UCSD-AML1 (cell line): ENCODE measurements at regions not wholly inside any gene's neighbourhood (a gene's known extent, or its start where the extent isn't known, plus 50 kb on each side); places are given as distances from the start of the nearest gene placed in this dataset.
"Not testable (repeated sequence)": the region's sequence is repeated elsewhere in the genome, so short reads cannot be mapped to it uniquely, and the experiment has no call there.

Source experiments
- DNase-seq: peaks from one replicate; lab custom pipeline; 2025; ENCODE audit not compliant: unreplicated experiment; lab: John Stamatoyannopoulos, UW

DNA sequence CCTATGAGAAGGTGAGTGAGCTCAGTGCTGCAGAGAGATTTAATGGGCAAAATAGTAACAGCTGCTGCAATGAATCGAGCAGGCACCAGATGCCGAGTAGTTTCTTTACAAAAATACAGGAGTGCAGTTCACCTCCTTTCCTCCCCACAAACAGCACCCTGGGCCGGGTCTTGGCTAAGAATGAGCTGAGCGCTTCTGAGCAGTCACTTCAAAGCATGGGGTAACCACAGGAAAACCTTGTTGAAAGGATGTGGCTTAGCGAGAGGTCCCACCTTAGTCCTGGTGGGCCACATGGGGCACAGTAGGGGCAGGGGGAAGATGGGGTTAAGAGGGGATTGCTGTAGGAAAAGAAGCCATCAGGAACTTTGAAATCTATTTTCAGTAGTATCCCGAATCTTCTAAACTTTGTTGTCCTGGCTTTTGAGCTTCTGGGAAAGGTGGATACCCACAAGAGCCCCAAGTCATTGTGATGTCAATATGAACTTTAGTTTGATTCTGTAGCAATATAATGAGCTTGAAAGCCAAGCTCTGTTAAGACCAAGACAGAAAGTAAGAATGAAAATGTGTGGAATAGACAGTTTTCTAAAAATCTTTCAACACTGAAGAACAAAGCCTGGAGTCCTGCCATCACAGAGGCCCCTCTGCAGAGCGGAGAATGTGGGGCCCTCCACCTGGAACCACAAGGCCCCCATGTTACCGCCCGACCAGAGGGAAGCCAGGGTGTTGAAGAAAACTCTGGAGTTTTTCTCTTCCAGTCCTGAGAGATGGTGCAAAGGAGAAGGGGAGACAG is 101.0 kb upstream of the ZNF236 start:
- no peak for DNase-seq

DNA sequence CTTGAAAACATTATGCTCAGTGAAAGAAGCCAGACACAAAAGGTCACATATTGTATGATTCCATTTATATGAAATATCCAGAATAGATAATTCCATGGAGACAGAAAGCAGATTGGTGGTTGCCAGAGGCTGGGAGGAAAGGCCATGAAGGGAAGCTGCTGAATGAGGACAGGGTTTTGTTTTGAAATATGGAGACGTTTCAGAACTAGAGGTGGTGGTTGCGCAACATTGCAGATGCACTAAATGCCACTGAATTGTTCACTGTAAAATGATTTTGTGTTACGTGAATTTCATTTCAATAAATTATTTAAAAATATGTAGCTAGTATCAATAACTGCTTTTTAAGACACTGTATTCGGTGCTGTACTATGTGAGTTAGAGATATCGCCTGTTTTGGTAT is 101.7 kb upstream of the ZNF236 start:
- no peak for DNase-seq

DNA sequence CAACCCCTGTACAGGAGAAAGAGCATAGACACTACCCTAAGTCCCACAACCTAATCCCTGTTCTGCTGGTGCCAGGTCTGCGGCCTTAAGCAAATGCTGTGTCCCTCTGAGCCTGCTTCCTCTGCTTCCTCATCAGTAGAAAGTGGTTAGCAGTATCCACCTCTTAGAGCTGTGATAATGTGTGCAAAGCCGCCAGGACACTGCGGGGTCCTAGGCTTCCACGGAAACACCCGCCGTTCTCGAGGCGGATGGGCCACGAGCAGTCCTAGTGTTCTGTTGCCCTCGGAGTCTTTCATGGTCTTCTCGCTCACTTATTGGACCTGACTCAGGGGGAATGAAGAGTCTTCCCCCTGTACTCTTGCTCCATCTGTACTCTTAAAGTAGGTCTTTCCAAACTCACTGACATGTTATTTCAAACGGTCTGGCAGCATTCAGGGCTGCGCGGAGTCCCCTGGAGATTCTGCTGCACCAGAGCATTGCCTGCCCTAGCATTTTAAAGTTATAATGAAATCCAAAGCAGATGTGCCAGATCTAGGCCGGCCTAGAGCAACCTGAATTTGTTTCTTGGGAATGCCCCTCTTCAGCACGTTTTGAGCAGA is 107.2 kb upstream of the ZNF236 start:
- no peak for DNase-seq

DNA sequence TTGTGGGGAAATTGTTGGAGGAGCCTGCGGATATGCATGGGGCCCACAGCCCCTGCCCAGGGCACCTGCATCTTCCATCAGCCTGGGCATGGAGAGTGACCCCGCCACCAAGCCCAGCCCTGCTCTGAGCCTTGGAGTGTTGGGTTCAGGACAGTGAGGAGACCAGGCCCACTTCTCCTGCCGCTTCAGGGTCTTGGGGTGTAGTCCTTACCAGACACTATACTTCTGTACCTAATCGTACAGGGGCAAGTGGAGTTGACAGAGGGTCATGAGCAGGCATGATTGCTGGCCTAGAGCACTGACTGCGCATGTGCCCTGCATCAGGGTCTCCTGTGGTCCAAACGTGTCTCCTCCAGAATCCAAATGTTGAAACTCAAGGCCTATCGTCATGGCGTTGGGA is 108.9 kb upstream of the ZNF236 start:
- no peak for DNase-seq

DNA sequence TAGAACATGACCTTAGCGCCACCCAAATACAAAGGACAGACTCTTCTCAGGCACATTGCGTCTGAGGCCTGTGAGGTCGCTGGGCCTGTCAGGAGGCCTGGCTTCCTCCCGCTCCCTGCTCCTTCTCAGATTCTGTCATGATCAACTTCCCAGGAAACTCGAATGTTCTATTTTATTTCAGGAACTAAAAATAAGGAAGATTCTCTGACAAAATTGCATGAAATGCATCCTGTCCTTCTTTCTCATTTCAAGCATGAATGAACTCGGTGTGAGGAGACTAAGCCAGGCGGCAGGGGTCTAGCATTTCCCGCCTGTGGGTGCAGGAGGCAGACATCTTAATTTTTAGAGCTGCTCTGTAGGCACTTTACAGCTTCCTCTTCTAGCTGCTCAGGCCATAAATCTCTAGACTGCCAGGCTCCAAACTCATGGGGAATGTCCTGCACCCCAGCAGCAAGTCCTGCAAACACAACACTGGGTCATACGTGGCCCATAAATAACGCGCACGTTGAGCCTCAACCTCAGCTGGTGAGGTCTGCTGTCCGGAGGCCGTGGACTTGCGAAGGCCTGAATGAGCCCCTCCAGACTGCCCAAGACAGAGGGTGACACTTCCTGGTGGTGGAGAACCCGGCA is 109.7 kb upstream of the ZNF236 start:
- DNase-seq = no peak

DNA sequence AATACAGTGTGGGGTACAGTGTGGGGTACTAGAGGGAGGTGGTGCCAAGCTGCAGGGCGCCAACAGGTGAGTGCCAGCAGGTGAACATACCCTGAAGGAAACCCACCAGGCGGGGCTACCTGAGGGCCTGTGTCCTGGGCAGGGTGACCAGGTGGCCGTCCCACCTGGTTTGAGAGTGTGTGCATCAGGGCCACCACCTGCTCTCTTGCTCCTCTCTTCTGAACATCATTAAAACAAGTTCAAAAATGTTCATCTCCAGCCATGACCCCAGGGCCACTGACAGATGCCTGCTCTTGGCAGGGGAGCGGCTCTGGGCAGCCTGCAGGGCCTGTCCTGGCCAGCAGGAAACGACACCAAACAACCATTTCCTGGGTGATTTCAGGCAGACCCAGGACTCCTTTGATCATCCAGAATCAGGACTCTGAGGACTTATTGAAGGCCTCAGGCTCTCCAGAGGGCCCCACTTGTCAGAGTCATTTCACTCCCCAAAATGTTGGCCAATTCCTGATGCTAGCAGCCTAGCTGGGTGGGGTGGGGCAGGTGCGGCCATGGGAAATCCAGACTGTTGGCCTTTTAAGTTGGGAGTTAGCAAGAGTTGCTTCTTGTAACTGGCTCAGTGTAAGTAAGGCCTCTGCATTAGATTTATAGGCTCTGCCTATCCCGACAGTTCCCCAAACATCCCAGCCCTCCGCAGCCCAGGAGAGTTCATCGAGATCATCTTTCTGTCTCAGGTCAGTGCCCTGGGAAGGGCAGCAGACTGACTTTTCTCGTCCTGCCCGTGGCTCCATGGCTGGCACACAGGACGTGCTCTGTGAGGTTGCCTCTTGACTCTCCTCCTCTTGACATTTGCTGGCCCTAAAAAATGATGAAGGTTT is 111.5 kb upstream of the ZNF236 start:
- DNase-seq = no peak

DNA sequence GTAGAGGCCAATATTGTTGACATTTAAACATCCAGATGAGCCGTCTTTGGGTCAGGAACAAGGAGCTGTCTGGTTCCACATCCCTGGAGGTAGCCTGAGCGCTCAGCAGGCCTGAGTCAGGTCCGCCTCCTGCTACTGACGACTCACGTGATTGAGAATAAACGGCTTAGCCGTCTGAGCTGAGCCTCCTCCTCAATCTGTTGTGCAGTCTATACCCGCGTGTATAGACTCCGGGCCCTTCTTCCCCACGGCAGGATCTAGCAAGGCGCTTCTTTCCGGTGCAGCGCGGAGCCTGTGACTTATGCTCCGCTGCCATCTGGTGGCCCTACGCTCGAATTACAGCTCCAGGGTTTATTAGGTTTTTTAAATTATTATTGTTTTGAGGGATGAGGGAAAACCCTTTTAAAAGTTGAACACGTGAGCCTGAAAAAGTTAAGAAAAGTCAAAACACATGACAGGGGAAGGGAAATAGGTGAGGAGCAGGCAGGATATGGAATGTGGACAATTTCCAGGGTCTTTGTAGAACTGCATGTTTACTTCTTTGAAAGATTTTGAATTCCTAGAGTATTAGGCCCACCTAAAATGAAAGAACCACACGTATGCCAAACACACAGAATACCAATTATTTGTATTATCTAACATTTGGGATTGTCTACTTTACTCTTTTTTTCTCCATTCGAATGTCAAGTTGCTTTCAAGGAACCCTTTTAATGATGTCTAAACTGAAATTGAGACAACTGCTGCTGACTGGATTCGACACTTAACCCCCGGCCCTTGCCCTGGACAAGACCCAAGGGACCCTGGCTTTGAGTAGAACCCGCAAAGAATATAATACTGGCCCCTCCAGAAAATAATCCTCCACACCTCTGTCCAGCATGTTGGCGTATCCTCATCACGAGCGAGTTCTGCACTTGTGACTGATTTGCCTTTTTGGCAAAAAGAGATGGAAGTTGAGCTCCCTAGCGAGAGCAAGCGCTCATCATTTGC is 112.4 kb upstream of the ZNF236 start:
- peak; percentile 54 for DNase-seq

DNA sequence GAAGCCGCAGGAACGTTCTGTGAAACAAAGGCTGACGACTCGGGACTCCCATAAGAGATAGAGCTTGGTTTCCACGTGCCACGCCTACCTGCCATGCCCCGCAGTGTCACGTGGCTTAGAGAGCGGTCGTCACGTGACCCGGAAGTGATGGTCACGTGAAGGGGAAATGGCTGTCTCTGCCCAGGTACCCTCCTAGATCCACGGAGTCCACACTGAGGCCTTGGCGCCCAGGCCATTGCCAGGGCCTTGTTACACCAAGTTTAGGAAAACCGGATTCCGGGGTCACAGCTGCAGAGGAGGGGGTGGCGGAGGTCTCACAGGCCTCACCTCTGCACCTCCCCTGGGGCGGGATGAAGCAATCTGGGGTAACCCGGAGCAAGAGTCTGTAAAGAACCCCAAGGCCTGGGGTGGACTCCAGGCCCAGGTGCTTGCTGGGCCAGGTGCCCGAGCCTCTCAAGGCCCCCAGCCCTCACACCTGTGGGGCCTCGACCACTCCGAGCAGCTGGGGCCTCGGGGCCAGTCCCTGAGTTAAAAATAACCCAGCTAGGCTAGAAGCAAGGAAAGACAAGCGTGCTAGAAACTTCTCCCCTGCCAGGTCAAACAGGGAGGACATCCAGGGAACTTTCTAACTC is 113.5 kb upstream of the ZNF236 start:
- DNase-seq = no peak

DNA sequence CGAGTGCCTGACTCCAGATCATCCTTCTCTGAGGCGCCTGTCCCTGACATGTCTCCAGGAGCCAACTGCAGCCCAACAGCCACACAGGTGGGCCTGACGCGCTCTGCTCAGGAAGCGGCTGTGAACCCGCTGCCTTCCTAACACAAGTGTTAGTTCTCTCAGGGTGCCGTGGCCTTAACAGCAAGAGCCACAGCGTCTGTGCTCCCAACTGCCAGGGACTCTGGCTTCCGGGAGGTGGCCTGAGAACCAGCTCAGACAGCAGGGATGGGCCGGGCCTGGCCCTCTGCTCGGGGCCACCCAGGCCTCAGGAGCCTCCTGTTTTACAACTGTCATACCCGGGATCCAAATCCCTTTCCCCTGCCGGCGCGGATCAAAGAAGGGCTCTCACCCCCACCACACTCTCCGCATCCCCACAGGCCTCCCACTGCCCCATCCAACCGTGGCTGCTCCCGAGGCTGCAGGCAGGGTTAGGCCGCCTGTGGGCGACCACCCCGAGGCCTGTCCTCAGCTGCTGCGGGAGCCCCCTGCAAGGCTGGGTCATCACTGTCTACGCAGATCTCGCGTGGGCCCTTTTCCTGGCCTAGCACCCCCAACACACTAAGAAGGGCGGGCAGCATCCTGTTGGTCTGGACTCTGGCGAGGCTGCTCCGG is 114.2 kb upstream of the ZNF236 start:
- DNase-seq = no peak

DNA sequence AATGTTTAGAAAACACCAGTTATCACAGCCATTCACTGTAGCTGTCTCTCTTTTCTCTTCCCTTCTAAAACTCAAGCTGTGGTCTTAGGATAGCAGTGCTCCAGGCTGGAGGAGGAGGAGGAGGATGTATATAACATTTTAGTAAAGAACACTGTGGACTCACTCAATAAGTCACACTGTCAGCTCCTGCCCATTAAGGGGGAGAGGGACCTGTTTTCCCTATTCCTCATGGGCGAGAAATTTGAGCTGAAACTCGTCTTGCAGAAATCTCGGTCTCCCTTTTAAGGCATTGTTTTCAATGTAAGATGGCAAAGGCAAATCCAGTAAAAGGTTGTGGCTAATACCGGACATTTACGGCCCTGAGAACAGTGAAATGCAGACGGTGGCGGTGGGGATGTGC is 114.8 kb upstream of the ZNF236 start:
- DNase-seq = no peak

DNA sequence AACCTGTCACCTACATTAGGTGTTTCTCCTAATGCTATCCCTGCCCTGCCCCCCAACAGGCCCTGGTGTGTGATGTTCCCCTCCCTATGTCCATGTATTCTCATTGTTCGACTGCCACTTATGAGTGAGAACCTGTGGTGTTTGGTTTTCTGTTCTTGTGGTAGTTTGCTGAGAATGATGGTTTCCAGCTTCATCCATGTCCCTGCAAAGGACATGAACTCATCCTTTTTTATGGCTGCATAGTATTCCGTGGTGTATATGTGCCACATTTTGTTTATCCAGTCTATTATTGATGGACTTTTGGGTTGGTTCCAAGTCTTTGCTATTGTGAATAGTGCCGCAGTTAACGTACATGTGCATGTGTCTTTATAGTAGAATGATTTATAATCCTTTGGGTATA is 117.8 kb upstream of the ZNF236 start:
- not testable (repeated sequence) for DNase-seq

DNA sequence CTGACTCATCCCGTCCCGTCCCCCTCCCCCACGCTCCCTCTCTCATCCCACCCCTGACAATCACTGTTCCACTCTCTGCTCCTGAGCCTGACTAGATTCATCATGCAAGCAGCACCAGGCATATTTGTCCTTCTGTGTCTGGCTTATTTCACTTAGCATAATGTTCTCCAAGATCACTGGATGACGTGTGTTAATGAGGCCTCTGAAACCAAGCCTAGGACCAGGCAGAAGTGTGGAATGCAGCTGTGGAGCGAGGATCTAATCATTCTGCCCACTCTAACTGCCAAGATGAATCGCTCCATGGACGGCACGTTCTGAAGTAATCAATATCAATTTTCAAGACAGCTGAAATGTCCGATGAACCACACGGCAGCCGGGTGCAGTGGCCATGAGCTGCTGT is 122.4 kb upstream of the ZNF236 start:
- no peak for DNase-seq

DNA sequence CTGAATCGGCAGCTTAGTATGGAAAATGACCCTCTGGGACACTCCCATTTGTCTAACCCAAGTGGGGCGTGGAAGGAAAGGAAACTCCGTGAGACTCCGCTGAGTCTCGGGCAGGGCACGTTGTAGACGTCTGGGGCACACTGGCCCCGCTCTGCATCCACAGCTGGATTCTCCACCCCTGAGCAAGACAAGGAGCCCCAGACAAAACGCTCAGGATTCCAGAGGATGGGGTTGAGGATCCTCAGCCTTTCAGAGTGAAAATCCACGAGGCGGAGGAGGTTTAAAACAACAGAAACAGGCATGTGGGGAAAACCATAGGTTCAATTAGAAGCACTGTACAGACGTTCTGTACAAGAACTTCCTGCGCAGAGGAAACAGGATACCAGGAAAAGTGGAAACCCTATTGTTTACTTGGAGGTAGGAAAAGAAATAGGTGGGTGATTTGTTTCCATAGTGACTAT is 124.9 kb upstream of the ZNF236 start:
- DNase-seq = no peak

DNA sequence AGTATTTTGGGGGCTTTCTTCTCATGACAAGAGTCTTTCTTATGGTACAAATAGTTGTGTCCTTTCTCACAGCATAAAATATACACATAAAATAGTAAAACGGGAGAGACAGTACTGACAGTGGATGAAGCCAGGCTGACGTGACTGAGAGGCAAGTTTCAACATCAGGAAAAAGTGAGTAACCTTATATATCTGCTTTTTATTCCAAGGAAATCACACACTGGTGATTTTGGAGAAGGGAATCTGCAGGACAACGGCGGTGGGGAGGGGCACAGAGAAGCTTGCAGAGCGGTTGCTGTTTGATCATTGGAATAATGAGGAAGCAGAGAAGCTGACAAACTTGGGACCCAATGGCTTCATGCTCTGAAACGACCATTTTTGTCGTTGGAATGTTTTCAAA is 130.6 kb upstream of the ZNF236 start:
- no peak for DNase-seq

DNA sequence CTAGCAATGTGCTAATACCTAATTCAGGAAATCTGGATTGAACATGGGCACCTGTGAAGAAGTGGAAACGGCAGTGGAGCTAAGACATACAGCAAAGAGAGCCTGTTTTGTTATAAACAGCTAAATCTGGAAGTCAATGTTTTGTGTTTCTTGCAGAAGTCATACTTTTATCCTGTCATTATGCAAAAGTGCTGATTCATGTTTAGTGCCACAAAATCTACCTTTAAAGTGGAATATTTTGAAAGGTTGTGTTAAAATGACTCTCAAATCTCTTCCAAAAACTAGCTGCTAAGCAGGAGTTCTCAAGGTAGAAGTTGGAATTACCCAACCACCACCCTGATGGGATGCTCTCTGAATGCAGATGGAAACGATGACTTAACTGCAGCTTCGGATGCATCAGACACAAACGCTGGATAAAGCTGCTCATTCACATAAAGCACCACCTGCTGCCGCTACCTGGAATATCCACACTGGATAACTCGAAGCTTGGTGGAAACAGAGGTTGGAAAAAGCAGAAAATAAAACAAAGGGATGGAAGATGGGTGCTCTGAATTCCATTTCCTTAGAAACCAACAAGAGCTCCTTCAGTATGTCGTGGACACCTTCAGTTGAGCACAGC is 132.6 kb upstream of the ZNF236 start:
- DNase-seq = no peak

DNA sequence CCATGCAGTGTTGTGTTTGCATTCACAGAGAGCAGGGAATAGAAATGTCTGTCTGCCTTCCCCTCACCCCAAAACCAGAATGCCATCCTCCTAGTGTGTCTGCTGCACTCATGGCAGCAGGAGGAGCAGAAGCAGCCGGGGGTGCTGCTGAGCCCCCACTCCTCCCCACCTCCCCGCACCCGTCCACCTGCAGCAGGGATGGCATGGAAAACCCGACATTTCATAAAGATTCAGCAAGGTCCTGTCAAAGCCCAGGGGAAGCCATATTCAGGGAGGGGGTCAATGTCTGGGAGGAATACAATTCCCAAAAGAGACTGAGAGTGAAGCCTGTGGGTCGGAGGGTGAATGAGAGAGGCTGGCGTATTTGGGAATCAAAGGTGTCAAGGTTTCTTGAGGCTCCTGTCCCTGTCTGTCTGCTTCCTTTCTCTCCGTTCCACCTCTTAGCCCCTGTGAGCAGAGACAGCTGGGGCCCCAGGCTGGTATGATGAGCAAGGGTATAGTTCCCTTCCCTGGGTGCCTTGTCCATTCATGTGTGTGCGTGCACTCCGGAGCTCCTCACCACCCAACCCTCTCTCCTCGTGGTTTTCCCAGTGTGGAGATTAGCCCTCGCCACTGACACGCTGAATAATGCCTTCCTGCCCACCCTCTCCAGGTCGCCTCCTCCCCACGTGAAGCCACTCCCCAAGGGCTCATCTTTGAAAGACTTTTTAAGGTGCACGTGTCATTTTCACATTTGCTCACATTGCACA is 133.5 kb upstream of the ZNF236 start:
- no peak for DNase-seq

DNA sequence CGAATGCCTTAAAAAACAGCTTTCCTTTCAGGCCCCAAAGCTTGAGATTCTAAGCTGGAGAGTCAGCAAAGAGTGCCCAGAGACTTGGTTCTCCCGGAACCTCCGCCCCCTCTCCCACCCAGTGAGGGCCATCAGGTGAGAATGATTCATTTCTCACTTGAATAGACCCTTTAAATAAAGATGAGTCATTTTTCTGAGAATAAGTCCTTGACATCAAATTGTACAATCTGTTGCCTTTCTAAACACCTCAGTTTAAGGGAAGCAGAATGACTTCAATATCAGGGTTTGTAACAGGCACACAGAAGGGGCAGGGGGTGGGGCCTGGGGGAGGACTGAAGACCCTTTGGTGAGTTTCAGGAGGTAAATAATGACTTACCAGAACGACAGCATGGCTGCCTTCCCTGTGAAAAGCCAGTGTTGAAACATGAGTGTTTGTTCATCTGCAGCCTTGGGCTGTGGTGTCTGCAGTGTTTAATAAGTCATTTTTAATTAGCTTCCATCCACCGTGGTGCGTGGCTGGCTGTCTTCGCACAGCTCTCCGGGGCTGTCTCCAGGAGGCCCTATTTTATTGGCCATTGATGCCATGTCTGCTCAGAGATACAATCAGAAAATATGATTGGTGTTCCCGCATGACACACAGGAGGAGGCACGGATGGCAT is 134.9 kb upstream of the ZNF236 start:
- DNase-seq = no peak
